HFF-Myc (cell line): ENCODE measurements at regions not wholly inside any gene's neighbourhood (a gene's known extent, or its start where the extent isn't known, plus 50 kb on each side); places are given as distances from the start of the nearest gene placed in this dataset.

Experiments
- DNase-seq: peaks from one replicate; pipeline ENCODE4 v3.0.0-alpha.2; 2011; ENCODE audit warnings: low read depth; ENCODE audit errors: extremely low read depth
- H3K4me3 ChIP-seq: replicated peaks from 2 replicates; pipeline ENCODE4 v1.5.1; 2011; ENCODE audit warnings: low read depth, mild to moderate bottlenecking, control low read depth, low read length
- CTCF ChIP-seq: IDR thresholded peaks from 2 replicates; pipeline ENCODE4 v1.5.1; 2012; ENCODE audit warnings: mild to moderate bottlenecking, low read depth, low read length, control low read depth; ENCODE audit errors: missing control alignments

DNA sequence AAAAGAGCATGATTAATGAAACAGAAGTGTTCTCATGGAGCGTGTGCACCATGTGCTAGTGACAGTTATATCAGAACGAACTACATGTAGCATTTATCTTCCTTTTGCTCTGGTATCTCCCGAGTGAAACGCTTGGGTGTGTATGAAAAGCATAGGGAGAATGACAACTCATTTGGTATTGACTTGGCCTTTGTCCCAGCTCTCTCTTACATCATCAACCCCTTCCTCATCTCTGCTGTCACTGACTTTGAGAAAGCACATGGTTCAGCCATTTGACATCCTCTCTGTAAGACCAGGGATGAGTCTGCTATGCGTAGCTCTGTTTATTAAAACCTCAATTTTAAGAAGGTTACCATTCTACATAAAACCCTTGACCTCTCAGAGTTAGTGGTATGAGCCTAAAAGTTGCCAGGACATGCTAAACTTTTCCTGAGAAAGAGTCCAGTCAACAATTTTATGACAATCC is 201.0 kb downstream of the NRIP1 start:
- H3K4me3 ChIP-seq: no peak overlapping the region
- no peak for DNase-seq
- no peak for TF ChIP-seq CTCF

DNA sequence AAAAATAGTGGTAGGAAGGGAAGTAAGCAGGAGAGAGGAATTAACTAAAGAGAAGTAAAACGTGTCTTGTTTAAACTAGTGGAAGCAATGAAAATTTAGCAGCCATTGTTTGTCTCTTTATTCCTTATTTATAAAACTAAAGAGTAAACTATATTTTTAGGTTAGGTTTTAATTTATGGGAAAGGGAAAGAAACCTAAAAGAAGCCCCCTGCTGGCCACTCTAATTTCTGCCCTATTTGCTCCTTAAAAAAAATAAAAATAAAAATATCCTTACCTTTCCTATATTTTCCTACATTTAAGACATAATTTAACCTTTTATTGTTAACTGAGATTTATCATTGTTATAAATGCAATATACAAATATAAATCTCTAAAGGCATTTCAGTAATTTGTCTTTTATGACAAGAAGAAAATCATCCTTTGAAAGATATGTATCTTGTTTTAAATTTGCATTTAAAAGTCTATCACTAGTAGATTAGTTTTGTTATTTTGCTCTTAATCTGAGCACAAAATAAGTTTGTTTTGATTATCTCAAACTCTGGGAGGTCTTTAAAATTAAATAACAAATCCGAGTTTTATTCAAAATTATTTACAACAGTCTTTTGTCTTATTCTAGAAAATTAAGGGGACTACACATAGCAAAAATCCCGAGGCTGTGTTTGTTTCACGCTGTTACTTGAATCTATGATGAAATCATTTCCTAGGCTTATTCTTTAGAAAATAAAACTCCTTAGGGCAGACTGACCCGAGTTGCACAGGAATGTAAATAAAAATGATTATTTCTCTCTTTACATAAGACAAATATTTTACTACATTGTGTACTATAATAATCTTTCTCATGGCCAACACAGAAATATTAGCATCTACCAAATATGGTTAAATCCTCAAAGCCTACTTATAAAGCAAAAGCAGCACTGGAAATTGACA is 201.7 kb downstream of the NRIP1 start:
- H3K4me3 ChIP-seq: no peak overlapping the region
- peak; percentile 53 for TF ChIP-seq CTCF
- DNase-seq: no peak

DNA sequence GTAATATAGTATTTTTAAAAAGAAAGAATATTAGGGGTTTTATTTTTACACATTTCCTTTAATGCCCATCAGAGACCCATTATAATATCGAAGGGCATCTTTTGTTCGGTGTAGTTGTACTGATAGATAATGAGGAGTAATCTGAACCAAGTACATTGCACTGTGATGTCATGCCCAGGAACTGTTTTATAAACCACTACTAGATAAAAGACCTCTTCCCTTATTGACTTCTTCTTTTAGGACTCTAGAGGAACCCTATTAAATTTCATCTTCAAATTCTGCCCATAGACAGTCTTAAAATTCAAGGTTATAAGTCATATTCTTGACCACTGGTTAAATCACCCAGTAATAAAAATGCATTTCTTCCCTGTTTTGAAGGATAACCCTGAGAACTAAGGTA is 206.5 kb downstream of the NRIP1 start:
- H3K4me3 ChIP-seq: no peak overlapping the region
- DNase-seq: no peak
- TF ChIP-seq CTCF: no peak

DNA sequence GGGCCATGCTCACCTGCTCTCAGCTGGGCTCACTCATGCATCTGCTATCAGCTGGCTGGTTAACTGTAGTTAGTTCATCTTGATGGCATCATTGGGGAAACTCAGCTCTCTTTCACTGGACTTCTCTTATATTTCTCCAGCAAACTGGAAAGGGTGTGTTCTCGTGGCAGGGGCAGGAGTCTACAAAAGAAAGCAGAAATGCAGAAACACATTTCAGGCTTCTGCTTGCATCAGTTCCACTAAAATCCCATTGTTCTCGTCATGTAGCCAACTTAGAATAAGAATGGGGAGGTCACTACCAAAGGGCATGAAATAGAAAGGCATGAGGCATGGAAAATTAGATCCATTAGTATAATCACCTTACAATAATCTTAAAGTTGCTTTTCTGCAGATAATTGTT is 207.3 kb downstream of the NRIP1 start:
- no peak overlapping the region for H3K4me3 ChIP-seq
- TF ChIP-seq CTCF: no peak
- DNase-seq: no peak

DNA sequence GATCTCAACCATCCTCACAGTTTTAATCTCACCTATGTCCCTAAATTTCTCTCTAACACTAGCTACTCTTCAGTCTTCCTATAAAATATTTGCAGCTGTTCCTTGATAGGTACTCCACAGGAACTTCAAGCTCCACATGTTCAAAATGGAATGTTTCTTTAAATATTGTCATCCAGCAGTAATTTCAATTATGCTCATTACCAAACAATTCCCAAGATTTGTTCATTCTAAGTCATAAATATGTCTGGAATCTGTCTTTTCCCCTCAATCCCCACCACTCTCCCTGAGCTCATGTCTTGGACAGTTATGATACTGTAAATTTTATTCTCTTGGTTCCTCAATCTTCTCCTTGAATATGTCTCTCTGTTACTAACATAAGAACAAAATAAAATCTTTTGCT is 214.4 kb downstream of the NRIP1 start:
- no peak overlapping the region for H3K4me3 ChIP-seq
- DNase-seq: no peak
- no peak for TF ChIP-seq CTCF

- DNase-seq: no peak
- no peak for TF ChIP-seq CTCF
- H3K4me3 ChIP-seq: no peak overlapping the region
Measured at GRCh38 chr21:14846621-14847020, 218.2 kb downstream of the NRIP1 start.
